Sigmoid colon (tissue), 3 donors: ENCODE measurements at regions not wholly inside any gene's neighbourhood (a gene's known extent, or its start where the extent isn't known, plus 50 kb on each side); places are given as distances from the start of the nearest gene placed in this dataset.

Experiments used
- CTCF ChIP-seq, 4 experiments: fragments of 450-650 bp in 3 of 4; fragments of 200-600 bp in 1 of 4; IDR thresholded peaks; one replicate each; pipeline ENCODE4 v1.5.1; 2016 to 2019; ENCODE audit warnings: antibody characterized with exemption in 4 of 4, mild to moderate bottlenecking in 3 of 4, moderate library complexity in 2 of 4
- POLR2A ChIP-seq, 2 donors: fragments of 450-650 bp; IDR thresholded peaks; one replicate each; pipeline ENCODE4 v1.6.1; 2016; ENCODE audit warnings: antibody characterized with exemption in 2 of 2, mild to moderate bottlenecking in 2 of 2, moderate library complexity in 2 of 2

GRCh38 chr16:18018376-18018775 is 318.2 kb downstream of the NPIPA8 start:
- TF ChIP-seq CTCF (IDR thresholded peaks at IDR 0.05): no peak
- no peak for TF ChIP-seq POLR2A (IDR thresholded peaks at IDR 0.05)
